Endothelial cell of umbilical vein (primary cell): ENCODE measurements at regions not wholly inside any gene's neighbourhood (a gene's known extent, or its start where the extent isn't known, plus 50 kb on each side); places are given as distances from the start of the nearest gene placed in this dataset.

Source experiments
- BruUV-seq: library from RNA; stranded (reverse); fragments of 400-500 nt; replicated peaks from 2 replicates; lab custom pipeline; 2021; lab: Mats Ljungman, UMichigan
- CTCF ChIA-PET: fragments of 300-600, 350-600 bp; sonication (Branson Sonifier 250); formaldehyde crosslinking; loops from one replicate; lab custom pipeline; 2021; ENCODE audit warnings: antibody characterized with exemption, inconsistent platforms; lab: Charles Lee
- POLR2A ChIA-PET: fragments of 300-600, 350-600 bp; sonication (Branson Sonifier 250); formaldehyde crosslinking; loops from one replicate; lab custom pipeline; 2021; ENCODE audit warnings: antibody characterized with exemption, inconsistent platforms; lab: Charles Lee
- DNase-seq: peaks from one replicate; pipeline ENCODE4 v3.0.0-alpha.2; 2011; ENCODE audit warnings: low read depth, low spot score
- FAIRE-seq: peaks from 2 replicates; lab custom pipeline; 2011; peaks lifted over from hg19 to GRCh38; lab: Jason Lieb, UNC
- H2AFZ ChIP-seq: 2 replicates; pipeline ENCODE4 v1.6.0; 2012; ENCODE audit warnings: low read depth, low read length, control low read depth, inconsistent platforms
- H3K27ac ChIP-seq: 2 replicates; pipeline ENCODE4 v1.5.1; 2011; ENCODE audit warnings: low read depth, mild to moderate bottlenecking, control low read depth, low read length, moderate library complexity; ENCODE audit not compliant: insufficient read depth
- H3K27me3 ChIP-seq, 2 experiments: 2 replicates each; pipeline versions ENCODE4 v1.6.0 to v1.6.1; 2011; ENCODE audit warnings: low read length in 2 of 2, mixed read lengths in 1 of 2; ENCODE audit not compliant: control insufficient read depth in 2 of 2, insufficient read depth in 2 of 2
- H3K36me3 ChIP-seq, 2 experiments: 2 replicates in 1 of 2; 3 replicates in 1 of 2; pipeline ENCODE4 v1.5.1; 2011; ENCODE audit warnings: low read length in 2 of 2, mild to moderate bottlenecking in 1 of 2, moderate library complexity in 1 of 2; ENCODE audit not compliant: control insufficient read depth in 2 of 2, insufficient read depth in 2 of 2; ENCODE audit errors: extremely low read depth in 1 of 2
- H3K4me1 ChIP-seq: 3 replicates; pipeline ENCODE4 v1.5.1; 2011; ENCODE audit warnings: mild to moderate bottlenecking, low read length; ENCODE audit not compliant: control insufficient read depth, insufficient read depth; ENCODE audit errors: extremely low read depth
- H3K4me2 ChIP-seq: 2 replicates; pipeline ENCODE4 v1.6.1; 2011; ENCODE audit warnings: low read length, control low read depth, mixed read lengths; ENCODE audit not compliant: insufficient read depth
- H3K4me3 ChIP-seq, 3 experiments: fragments of 200-600 bp in 1 of 3; sonication (generic), shearing (Covaris generic) in 1 of 3; replicated peaks in 1 of 3; 2 replicates each; pipeline ENCODE4 v1.5.1; 2011 to 2016; ENCODE audit warnings: control low read depth in 3 of 3, low read length in 3 of 3, mild to moderate bottlenecking in 2 of 3, inconsistent platforms in 1 of 3, low read depth in 1 of 3, moderate library complexity in 1 of 3; ENCODE audit not compliant: insufficient read depth in 1 of 3
- H3K79me2 ChIP-seq: 2 replicates; pipeline ENCODE4 v1.6.0; 2012; ENCODE audit warnings: low read length, inconsistent platforms; ENCODE audit not compliant: control insufficient read depth, insufficient read depth
- H3K9ac ChIP-seq: replicated peaks from 2 replicates; pipeline ENCODE3; 2011; ENCODE audit warnings: low read length, control low read depth; ENCODE audit not compliant: insufficient read depth; ENCODE audit errors: extremely low read depth
- H3K9me1 ChIP-seq: replicated peaks from 3 replicates; pipeline ENCODE4 v1.6.0; 2011; ENCODE audit warnings: mild to moderate bottlenecking, low read length; ENCODE audit not compliant: control insufficient read depth, insufficient read depth; ENCODE audit errors: extremely low read depth
- H3K9me3 ChIP-seq: replicated peaks from 2 replicates; pipeline ENCODE4 v1.5.1; 2012; ENCODE audit warnings: low read length, inconsistent platforms; ENCODE audit not compliant: control insufficient read depth, insufficient read depth
- H4K20me1 ChIP-seq: replicated peaks from 2 replicates; pipeline ENCODE3; 2011; ENCODE audit warnings: mild to moderate bottlenecking, low read length; ENCODE audit not compliant: control insufficient read depth, insufficient read depth; ENCODE audit errors: extremely low read depth
- CTCF ChIP-seq, 2 donors: IDR thresholded peaks; 1 replicate in 1 of 2; 2 replicates in 1 of 2; pipeline ENCODE4 v1.5.1; 2011; ENCODE audit warnings: low read length in 2 of 2, mild to moderate bottlenecking in 2 of 2, moderate library complexity in 2 of 2, control low read depth in 1 of 2, inconsistent platforms in 1 of 2, low read depth in 1 of 2; ENCODE audit not compliant: insufficient read depth in 1 of 2; ENCODE audit errors: extremely low read depth in 1 of 2
- EZH2 ChIP-seq: IDR thresholded peaks from 2 replicates; pipeline ENCODE4 v1.6.1; 2012; ENCODE audit warnings: borderline replicate concordance, low read depth, mild to moderate bottlenecking, moderate library complexity, low read length, inconsistent platforms; ENCODE audit not compliant: severe bottlenecking
- GATA2 ChIP-seq: IDR thresholded peaks from 2 replicates; pipeline ENCODE4 v1.7.0; 2011; ENCODE audit warnings: low read depth, mild to moderate bottlenecking, moderate library complexity, mixed read lengths, low read length; ENCODE audit not compliant: insufficient read length, insufficient read depth
- JUN ChIP-seq: IDR thresholded peaks from 2 replicates; pipeline ENCODE4 v1.6.1; 2011; ENCODE audit warnings: borderline replicate concordance, low read depth; ENCODE audit not compliant: insufficient read length, insufficient read depth
- MAX ChIP-seq: IDR thresholded peaks from 2 replicates; pipeline ENCODE4 v1.6.1; 2011; ENCODE audit not compliant: insufficient read depth, insufficient read length
- POLR2A ChIP-seq: IDR thresholded peaks from 2 replicates; pipeline ENCODE4 v1.6.1; 2012; ENCODE audit warnings: low read depth, mild to moderate bottlenecking, control low read depth, low read length
- POLR2AphosphoS5 ChIP-seq: IDR thresholded peaks from 2 replicates; pipeline ENCODE4 v1.6.1; 2012; ENCODE audit warnings: low read depth, mild to moderate bottlenecking, control low read depth, low read length, moderate library complexity; ENCODE audit not compliant: insufficient read depth
- dilution Hi-C: fragments of 300-500 bp; cut with MboI; formaldehyde crosslinking; loops from one replicate; pipeline ENCODE4 v1.15.0; 2019; ENCODE audit warnings: low sequenced_read_pairs; ENCODE audit not compliant: extremely low pct_ligation_motif_present
- intact Hi-C: fragments of 100-400 bp; cut with micrococcal nuclease; formaldehyde crosslinking; loops from one replicate; pipeline ENCODE4 v1.10.0; 2022

GRCh38 chr3:168273036-168273435, 177.3 kb upstream of the GOLIM4 start:
- FAIRE-seq (no peak), DNase-seq (no peak)
- CTCF ChIA-PET = interaction anchor here (2.0 kb wide), 1 partner anchor 12 kb away, joined by 4 read pairs; no protein-coding TSS in a partner anchor
- dilution Hi-C loops = no loop called here
- Histone ChIP-seq H4K20me1 (no peaks in the 10 kb centered on the region), H3K9me1 (no peaks in the 10 kb centered on the region), H3K4me3 (no peak overlapping the region), H3K36me3 (no peaks in the 10 kb centered on the region), H3K4me1 (no peaks in the 10 kb centered on the region), H3K9me3 (no peaks in the 10 kb centered on the region), H3K9ac (no peak overlapping the region), H3K27ac (no peak overlapping the region), H3K27me3 (no peaks in the 10 kb centered on the region), H3K79me2 (no peaks in the 10 kb centered on the region), H3K4me2 (no peak overlapping the region), H2AFZ (no peak overlapping the region)
- no TSS peak for BruUV-seq
- POLR2A ChIA-PET = no interaction called here
- TF ChIP-seq POLR2A = no peak
- TF ChIP-seq POLR2AphosphoS5 = no peak
- no peak for TF ChIP-seq CTCF (IDR thresholded peaks at IDR 0.05; ENCODE audit: extremely low read depth in 1 of 2, insufficient read depth in 1 of 2, low read depth in 1 of 2, low read length in 2 of 2)
- no peak for TF ChIP-seq MAX
- TF ChIP-seq JUN = no peak
- no peak for TF ChIP-seq GATA2
- no peak for TF ChIP-seq EZH2
- intact Hi-C loops = no loop called here
